ENCODE measurements at regions not wholly inside any gene's neighbourhood (a gene's known extent, or its start where the extent isn't known, plus 50 kb on each side); places are given as distances from the start of the nearest gene placed in this dataset.
"Not testable (repeated sequence)": the region's sequence is repeated elsewhere in the genome, so short reads cannot be mapped to it uniquely, and the experiment has no call there.

GRCh38 chr12:87405918-87406317 lies 623.3 kb downstream of the C12orf50 start:
- Histone ChIP-seq H3K27me3 (no peaks in the 10 kb centered on the region), H3K4me2 (no peak overlapping the region), H3K27ac (no peak overlapping the region), H3K4me3 (no peak overlapping the region), H4K20me1 (no peaks in the 10 kb centered on the region), H3K36me3 (no peaks in the 10 kb centered on the region), H3K9ac (no peak overlapping the region), H3K4me1 (no peaks in the 10 kb centered on the region), H3K9me3 (replicated peaks in 1 of 11) (no peaks in the 10 kb centered on the region)
- TF ChIP-seq Cebpa-rat (IDR thresholded peaks at IDR 0.05), result no peak

- H3K4me2 ChIP-seq; H3K9me3 ChIP-seq (replicated peaks in 1 of 11); H3K27ac ChIP-seq; H3K4me1 ChIP-seq; H3K4me3 ChIP-seq; H3K9ac ChIP-seq; H4K20me1 ChIP-seq; H3K27me3 ChIP-seq; H3K36me3 ChIP-seq: not testable (repeated sequence)
Measured at GRCh38 chr12:87394168-87394567, 635.0 kb downstream of the C12orf50 start.

- no peaks in the 10 kb centered on the region for H3K27me3 ChIP-seq
- no peak overlapping the region for H3K4me2 ChIP-seq
- H3K9me3 ChIP-seq (replicated peaks in 1 of 11), result no peaks in the 10 kb centered on the region
- no peaks in the 10 kb centered on the region for H4K20me1 ChIP-seq
- H3K4me3 ChIP-seq, result no peak overlapping the region
- peaks cover 0 to 6% (median 3%) of the 10 kb centered on the region in 10 experiments; a peak in 11 of 20 replicates for H3K4me1 ChIP-seq
- H3K27ac ChIP-seq, result no peak overlapping the region
- H3K9ac ChIP-seq, result no peak overlapping the region
- no peak for TF ChIP-seq Cebpa-rat (IDR thresholded peaks at IDR 0.05)
- no peaks in the 10 kb centered on the region for H3K36me3 ChIP-seq
Measured at GRCh38 chr12:87388376-87388775, 640.8 kb downstream of the C12orf50 start.

- peak overlapping the region in 1 of 11 experiments; percentile 53; a peak in 1 of 22 replicates for H3K4me2 ChIP-seq
- peaks cover 0 to 11% (median 8%) of the 10 kb centered on the region in 10 experiments; a peak in 14 of 20 replicates for H3K4me1 ChIP-seq
- H4K20me1 ChIP-seq, result no peaks in the 10 kb centered on the region
- no peaks in the 10 kb centered on the region for H3K36me3 ChIP-seq
- no peaks in the 10 kb centered on the region for H3K9me3 ChIP-seq (replicated peaks in 1 of 11)
- H3K4me3 ChIP-seq, result no peak overlapping the region
- H3K27ac ChIP-seq, result peak overlapping the region in 2 of 11 experiments; percentile 0 to 23; a peak in 1 of 22 replicates
- H3K27me3 ChIP-seq, result no peaks in the 10 kb centered on the region
- no peak for TF ChIP-seq Cebpa-rat (IDR thresholded peaks at IDR 0.05)
- H3K9ac ChIP-seq, result no peak overlapping the region
Measured at GRCh38 chr12:87385322-87385721, 643.9 kb downstream of the C12orf50 start.

GRCh38 chr12:87384226-87384625 lies 645.0 kb downstream of the C12orf50 start:
- Histone ChIP-seq H3K9ac (no peak overlapping the region), H3K4me3 (no peak overlapping the region), H3K27ac (no peak overlapping the region), H3K4me2 (no peak overlapping the region), H4K20me1 (no peaks in the 10 kb centered on the region), H3K27me3 (no peaks in the 10 kb centered on the region), H3K36me3 (no peaks in the 10 kb centered on the region), H3K9me3 (replicated peaks in 1 of 11) (no peaks in the 10 kb centered on the region), H3K4me1 (peaks cover 0 to 11% (median 8%) of the 10 kb centered on the region in 10 experiments; a peak in 14 of 20 replicates)
- TF ChIP-seq Cebpa-rat (IDR thresholded peaks at IDR 0.05), result no peak

- H3K27me3 ChIP-seq, result no peaks in the 10 kb centered on the region
- no peak for TF ChIP-seq Cebpa-rat (IDR thresholded peaks at IDR 0.05)
- H3K9ac ChIP-seq, result no peak overlapping the region
- H3K4me2 ChIP-seq, result peak overlapping the region in 7 of 11 experiments; percentile 14 to 55 (median 35); a peak in 9 of 22 replicates
- no peak overlapping the region for H3K27ac ChIP-seq
- H3K9me3 ChIP-seq (replicated peaks in 1 of 11), result no peaks in the 10 kb centered on the region
- no peaks in the 10 kb centered on the region for H3K36me3 ChIP-seq
- H4K20me1 ChIP-seq, result no peaks in the 10 kb centered on the region
- H3K4me1 ChIP-seq, result peaks cover 0 to 11% (median 8%) of the 10 kb centered on the region in 10 experiments; a peak in 14 of 20 replicates
- no peak overlapping the region for H3K4me3 ChIP-seq
Measured at GRCh38 chr12:87383680-87384079, 645.5 kb downstream of the C12orf50 start.

GRCh38 chr12:87382959-87383566 lies 646.1 kb downstream of the C12orf50 start:
- Histone ChIP-seq H3K27me3 (no peaks in the 10 kb centered on the region), H4K20me1 (no peaks in the 10 kb centered on the region), H3K9ac (no peak overlapping the region), H3K9me3 (replicated peaks in 1 of 11) (no peaks in the 10 kb centered on the region), H3K4me3 (no peak overlapping the region), H3K4me2 (peak overlapping the region in 8 of 11 experiments; percentile 14 to 55 (median 34); a peak in 14 of 22 replicates), H3K27ac (no peak overlapping the region), H3K36me3 (no peaks in the 10 kb centered on the region), H3K4me1 (peaks cover 0 to 11% (median 8%) of the 10 kb centered on the region in 10 experiments; a peak in 14 of 20 replicates)
- TF ChIP-seq Cebpa-rat (IDR thresholded peaks at IDR 0.05), result no peak

- Histone ChIP-seq H3K36me3 (no peaks in the 10 kb centered on the region), H3K27me3 (no peaks in the 10 kb centered on the region), H3K4me3 (no peak overlapping the region), H4K20me1 (no peaks in the 10 kb centered on the region), H3K27ac (no peak overlapping the region), H3K9me3 (replicated peaks in 1 of 11) (no peaks in the 10 kb centered on the region), H3K4me1 (peaks cover 0 to 11% (median 8%) of the 10 kb centered on the region in 10 experiments; a peak in 14 of 20 replicates), H3K9ac (no peak overlapping the region), H3K4me2 (no peak overlapping the region)
- no peak for TF ChIP-seq Cebpa-rat (IDR thresholded peaks at IDR 0.05)
Measured at GRCh38 chr12:87382436-87382835, 646.8 kb downstream of the C12orf50 start.

- no peaks in the 10 kb centered on the region for H3K27me3 ChIP-seq
- no peaks in the 10 kb centered on the region for H4K20me1 ChIP-seq
- TF ChIP-seq Cebpa-rat (IDR thresholded peaks at IDR 0.05), result no peak
- no peak overlapping the region for H3K27ac ChIP-seq
- no peaks in the 10 kb centered on the region for H3K9me3 ChIP-seq (replicated peaks in 1 of 11)
- peaks cover 0 to 11% (median 8%) of the 10 kb centered on the region in 10 experiments; a peak in 14 of 20 replicates for H3K4me1 ChIP-seq
- H3K4me3 ChIP-seq, result no peak overlapping the region
- no peak overlapping the region for H3K9ac ChIP-seq
- H3K36me3 ChIP-seq, result no peaks in the 10 kb centered on the region
- H3K4me2 ChIP-seq, result no peak overlapping the region
Measured at GRCh38 chr12:87381742-87382141, 647.5 kb downstream of the C12orf50 start.

GRCh38 chr12:87378526-87378925 lies 650.7 kb downstream of the C12orf50 start:
- H3K27ac ChIP-seq, result no peak overlapping the region
- no peak overlapping the region for H3K4me3 ChIP-seq
- no peak for TF ChIP-seq Cebpa-rat (IDR thresholded peaks at IDR 0.05)

More at GRCh38 chr12:87378526-87378925, 650.7 kb downstream of the C12orf50 start:
- Histone ChIP-seq H4K20me1 (no peaks in the 10 kb centered on the region), H3K36me3 (no peaks in the 10 kb centered on the region), H3K27me3 (no peaks in the 10 kb centered on the region), H3K9me3 (replicated peaks in 1 of 11) (peaks cover 0 to 20% (median 8%) of the 10 kb centered on the region in 11 experiments; a peak in 13 of 22 replicates), H3K4me1 (peaks cover 0 to 9% (median 6%) of the 10 kb centered on the region in 10 experiments; a peak in 14 of 20 replicates), H3K9ac (no peak overlapping the region), H3K4me2 (no peak overlapping the region)

All from BLaER1 treated with 17β-estradiol and CSF1 and Interleukin-3, amounts not matched to agents 10 nM and 100 nM (cell line).